A549 (cell line): ENCODE measurements at regions not wholly inside any gene's neighbourhood (a gene's known extent, or its start where the extent isn't known, plus 50 kb on each side); places are given as distances from the start of the nearest gene placed in this dataset.

Experiments used
- NR3C1 ChIP-seq: fragments of >200 bp; sonication (Bioruptor Twin); formaldehyde crosslinking; IDR thresholded peaks from 3 replicates; pipeline ENCODE4 v1.6.1; 2017
- TF ChIP-seq, protein P1 (sequence below): fragments of >200 bp; sonication (Bioruptor Twin); formaldehyde crosslinking; IDR thresholded peaks from 3 replicates; pipeline ENCODE4 v1.5.1; 2016

DNA sequence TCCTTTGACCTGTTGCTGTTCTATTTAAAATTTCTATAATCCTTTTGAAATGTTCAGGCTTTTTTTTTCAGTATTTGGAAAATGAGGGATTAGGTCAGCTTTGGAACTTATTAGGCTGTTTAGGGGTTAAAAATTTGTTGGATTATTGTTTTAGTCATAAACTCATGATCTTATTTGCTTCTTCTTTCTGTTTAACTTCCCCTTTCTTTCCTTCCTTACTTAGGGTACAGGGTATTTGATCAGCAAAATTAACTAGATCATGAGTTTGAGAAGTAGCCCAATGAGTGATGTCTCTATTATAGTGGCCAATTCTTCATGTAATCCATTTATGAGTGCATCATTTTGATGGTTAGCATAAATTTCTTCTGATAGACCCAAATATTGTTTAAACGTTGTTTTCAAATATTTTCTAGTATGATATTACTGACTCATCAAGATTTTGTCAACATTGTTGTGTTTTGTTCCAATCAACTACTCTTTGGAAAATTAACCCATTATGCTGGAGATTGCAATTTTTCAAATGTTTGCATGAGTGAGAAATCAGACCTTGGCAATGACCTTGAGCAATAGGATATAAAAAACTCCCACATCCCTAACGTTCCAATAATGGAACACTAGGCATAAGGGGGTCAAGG is 94.4 kb downstream of the OTOR start:
- TF ChIP-seq, protein P1, sequence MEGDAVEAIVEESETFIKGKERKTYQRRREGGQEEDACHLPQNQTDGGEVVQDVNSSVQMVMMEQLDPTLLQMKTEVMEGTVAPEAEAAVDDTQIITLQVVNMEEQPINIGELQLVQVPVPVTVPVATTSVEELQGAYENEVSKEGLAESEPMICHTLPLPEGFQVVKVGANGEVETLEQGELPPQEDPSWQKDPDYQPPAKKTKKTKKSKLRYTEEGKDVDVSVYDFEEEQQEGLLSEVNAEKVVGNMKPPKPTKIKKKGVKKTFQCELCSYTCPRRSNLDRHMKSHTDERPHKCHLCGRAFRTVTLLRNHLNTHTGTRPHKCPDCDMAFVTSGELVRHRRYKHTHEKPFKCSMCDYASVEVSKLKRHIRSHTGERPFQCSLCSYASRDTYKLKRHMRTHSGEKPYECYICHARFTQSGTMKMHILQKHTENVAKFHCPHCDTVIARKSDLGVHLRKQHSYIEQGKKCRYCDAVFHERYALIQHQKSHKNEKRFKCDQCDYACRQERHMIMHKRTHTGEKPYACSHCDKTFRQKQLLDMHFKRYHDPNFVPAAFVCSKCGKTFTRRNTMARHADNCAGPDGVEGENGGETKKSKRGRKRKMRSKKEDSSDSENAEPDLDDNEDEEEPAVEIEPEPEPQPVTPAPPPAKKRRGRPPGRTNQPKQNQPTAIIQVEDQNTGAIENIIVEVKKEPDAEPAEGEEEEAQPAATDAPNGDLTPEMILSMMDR = no peak
- no peak for TF ChIP-seq NR3C1
